GM23248 (cell line): ENCODE measurements at regions not wholly inside any gene's neighbourhood (a gene's known extent, or its start where the extent isn't known, plus 50 kb on each side); places are given as distances from the start of the nearest gene placed in this dataset.

Source experiments
- EZH2 ChIP-seq: fragments of 200-600 bp; sonication (generic); IDR thresholded peaks from 2 replicates; pipeline ENCODE4 v1.6.1; 2018; ENCODE audit warnings: antibody characterized with exemption, mild to moderate bottlenecking; ENCODE audit not compliant: insufficient read depth, poor library complexity, severe bottlenecking
- EZH2phosphoT487 ChIP-seq: fragments of 200-600 bp; sonication (generic); IDR thresholded peaks from 2 replicates; pipeline ENCODE4 v1.6.1; 2018; ENCODE audit warnings: antibody characterized with exemption, moderate library complexity, mild to moderate bottlenecking, low read depth; ENCODE audit not compliant: insufficient read depth

DNA sequence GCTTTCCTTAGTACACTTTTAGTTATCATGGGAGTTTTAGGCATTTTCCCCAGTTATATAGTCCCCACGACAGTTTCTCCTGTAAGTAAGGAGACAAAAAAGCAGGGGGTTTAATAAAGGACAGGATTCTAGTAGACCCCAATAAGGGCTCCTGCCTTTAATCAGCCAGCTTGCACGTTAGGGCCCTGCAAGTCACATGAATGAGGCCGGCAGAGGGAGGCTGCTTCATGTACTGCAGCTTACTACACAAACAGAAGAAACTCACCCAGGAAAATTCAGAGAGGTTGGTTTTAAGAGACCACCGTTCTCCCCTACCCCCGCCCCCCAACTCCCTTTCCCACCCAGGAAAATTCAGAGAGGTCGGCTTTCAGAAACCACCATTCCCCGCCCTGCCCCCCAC, 229.7 kb upstream of the MOCS1 start:
- TF ChIP-seq EZH2 (no peak), EZH2phosphoT487 (no peak)
